Cardiac fibroblast (primary cell): ENCODE measurements at regions not wholly inside any gene's neighbourhood (a gene's known extent, or its start where the extent isn't known, plus 50 kb on each side); places are given as distances from the start of the nearest gene placed in this dataset.

Experiments used
- DNase-seq, 2 donors: peaks; one replicate each; pipeline versions ENCODE4 v3.0.0 to v3.0.0-alpha.2; 2010; ENCODE audit warnings: low read depth in 2 of 2
- H3K4me3 ChIP-seq, 2 donors: replicated peaks in 1 of 2; 1 replicate in 1 of 2; 2 replicates in 1 of 2; pipeline ENCODE4 v1.5.1; 2011; ENCODE audit warnings: low read depth in 2 of 2, low read length in 2 of 2, mild to moderate bottlenecking in 2 of 2, moderate library complexity in 1 of 2
- TF ChIP-seq, protein P1 (sequence below): IDR thresholded peaks from one replicate; pipeline ENCODE4 v1.5.1; 2011; ENCODE audit warnings: low read depth, mild to moderate bottlenecking, low read length, inconsistent platforms

DNA sequence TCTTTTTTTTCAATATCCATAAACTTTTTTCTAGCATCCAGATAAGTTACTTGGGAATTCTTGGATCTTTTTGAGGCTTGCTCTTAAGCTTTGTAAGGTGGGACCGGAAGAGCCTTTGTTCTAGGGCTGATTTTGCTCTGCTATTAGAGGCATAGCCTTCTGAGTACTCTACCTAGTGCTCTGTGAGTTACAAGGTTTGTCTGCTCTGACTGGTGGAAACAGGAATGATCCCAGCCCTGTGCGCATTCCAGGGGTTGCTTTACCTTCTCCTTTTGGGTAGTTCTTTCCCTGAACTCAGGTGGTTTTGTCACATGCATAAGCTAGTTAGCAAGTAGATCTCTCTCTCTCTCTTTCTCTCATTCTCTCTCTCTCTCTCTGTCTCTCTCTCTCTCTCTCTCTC, 180.8 kb upstream of the PCSK5 start:
- DNase-seq = no peak
- H3K4me3 ChIP-seq = no peak overlapping the region
- TF ChIP-seq, protein P1, sequence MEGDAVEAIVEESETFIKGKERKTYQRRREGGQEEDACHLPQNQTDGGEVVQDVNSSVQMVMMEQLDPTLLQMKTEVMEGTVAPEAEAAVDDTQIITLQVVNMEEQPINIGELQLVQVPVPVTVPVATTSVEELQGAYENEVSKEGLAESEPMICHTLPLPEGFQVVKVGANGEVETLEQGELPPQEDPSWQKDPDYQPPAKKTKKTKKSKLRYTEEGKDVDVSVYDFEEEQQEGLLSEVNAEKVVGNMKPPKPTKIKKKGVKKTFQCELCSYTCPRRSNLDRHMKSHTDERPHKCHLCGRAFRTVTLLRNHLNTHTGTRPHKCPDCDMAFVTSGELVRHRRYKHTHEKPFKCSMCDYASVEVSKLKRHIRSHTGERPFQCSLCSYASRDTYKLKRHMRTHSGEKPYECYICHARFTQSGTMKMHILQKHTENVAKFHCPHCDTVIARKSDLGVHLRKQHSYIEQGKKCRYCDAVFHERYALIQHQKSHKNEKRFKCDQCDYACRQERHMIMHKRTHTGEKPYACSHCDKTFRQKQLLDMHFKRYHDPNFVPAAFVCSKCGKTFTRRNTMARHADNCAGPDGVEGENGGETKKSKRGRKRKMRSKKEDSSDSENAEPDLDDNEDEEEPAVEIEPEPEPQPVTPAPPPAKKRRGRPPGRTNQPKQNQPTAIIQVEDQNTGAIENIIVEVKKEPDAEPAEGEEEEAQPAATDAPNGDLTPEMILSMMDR = no peak

DNA sequence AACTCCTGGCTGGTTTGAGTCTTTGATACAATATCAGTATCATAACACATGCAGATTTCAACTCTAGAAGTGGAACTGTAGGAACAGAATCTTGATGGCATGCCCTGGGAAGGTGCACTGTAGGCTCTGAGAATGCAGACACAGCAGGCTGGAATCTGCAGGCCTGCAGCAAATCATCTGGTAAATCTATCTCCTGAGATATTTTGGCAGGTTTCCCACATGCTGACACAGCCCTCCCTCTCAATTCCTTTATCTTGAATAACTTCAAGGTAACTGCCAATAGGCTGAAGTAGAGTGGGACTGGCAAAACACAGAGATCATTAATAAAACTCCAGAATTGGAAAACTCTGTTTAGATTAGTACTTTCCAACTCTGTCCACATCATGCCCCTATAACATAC, 177.8 kb upstream of the PCSK5 start:
- DNase-seq = no peak
- no peak overlapping the region for H3K4me3 ChIP-seq
- TF ChIP-seq, protein P1 = no peak

DNA sequence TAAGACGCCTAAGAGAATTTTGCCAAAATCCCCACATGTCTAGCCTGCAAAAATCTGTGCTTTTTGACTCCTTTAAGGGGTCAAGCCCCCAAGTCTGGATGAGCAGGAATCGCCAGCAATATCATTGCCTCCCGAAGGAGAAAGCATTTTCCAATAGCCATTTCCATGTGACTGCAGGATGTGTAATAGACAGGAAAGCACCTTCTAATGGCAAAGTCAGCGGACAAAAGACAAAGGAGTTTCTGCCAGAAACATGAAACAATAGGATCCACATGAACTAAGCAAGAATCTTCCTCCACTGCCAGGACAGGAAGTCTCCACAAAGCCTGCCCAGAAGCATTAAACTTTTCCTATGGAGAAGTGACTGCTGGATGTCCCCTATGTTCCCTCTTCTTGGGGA, 177.1 kb upstream of the PCSK5 start:
- DNase-seq = no peak
- no peak overlapping the region for H3K4me3 ChIP-seq
- TF ChIP-seq, protein P1 = no peak

DNA sequence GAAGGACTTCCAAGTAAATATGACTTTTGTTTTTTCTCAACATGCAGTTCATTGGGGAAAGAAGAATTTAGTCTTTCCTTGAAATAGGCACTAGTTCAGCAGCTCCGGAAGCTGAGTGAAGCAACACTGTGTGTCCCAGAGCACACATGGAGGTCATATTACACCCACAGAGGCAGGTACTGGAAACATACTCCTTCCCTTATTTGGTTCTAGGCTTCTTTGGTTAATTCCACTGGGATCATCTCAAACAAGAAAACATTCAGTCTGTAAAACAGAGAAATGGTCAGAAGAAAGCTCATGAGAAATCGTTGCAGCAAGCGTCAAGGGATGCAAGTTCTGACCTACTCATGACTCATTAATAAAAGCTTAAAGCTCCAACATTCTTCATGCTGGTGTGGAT, 175.1 kb upstream of the PCSK5 start:
- TF ChIP-seq, protein P1 = no peak
- DNase-seq = peak in 1 of 2 donors; percentile 61
- H3K4me3 ChIP-seq = no peak overlapping the region

GRCh38 chr9:75718677-75719076, 171.8 kb upstream of the PCSK5 start:
- no peak for DNase-seq
- TF ChIP-seq, protein P1 = no peak
- H3K4me3 ChIP-seq = no peak overlapping the region

GRCh38 chr9:75728391-75728790, 162.1 kb upstream of the PCSK5 start:
- TF ChIP-seq, protein P1 = no peak
- DNase-seq = no peak

DNA sequence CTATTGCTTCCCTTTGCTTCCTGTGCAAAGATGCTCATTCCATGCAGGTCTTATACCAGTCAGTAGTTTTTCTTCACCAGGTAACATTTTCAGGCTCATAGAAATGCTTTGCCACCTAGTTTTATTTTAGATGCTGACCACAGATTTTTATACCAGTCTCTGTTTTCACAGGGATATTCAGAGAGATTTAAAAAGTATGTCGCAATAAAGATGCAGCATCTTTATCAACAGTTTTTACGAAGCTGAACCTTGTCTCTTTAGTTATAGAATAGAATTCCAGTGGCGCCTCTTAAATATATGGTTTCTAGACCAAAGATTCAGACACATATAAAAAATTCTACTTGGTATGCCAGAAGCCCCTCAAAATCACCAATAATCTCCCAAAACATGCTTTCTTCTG, 155.7 kb upstream of the PCSK5 start:
- no peak overlapping the region for H3K4me3 ChIP-seq
- TF ChIP-seq, protein P1 = no peak
- no peak for DNase-seq

More at GRCh38 chr9:75728391-75728790, 162.1 kb upstream of the PCSK5 start:
- no peak overlapping the region for H3K4me3 ChIP-seq
